C4-2B (cell line): ENCODE measurements at regions not wholly inside any gene's neighbourhood (a gene's known extent, or its start where the extent isn't known, plus 50 kb on each side); places are given as distances from the start of the nearest gene placed in this dataset.

Experiments used
- ZFX ChIP-seq: fragments of 450-650 bp; IDR thresholded peaks from 2 replicates; pipeline ENCODE4 v1.6.1; 2017
- TF ChIP-seq, protein P1 (sequence below): fragments of 450-650 bp; conservative IDR thresholded peaks from 2 replicates; pipeline ENCODE4 v1.5.1; 2017; ENCODE audit warnings: mild to moderate bottlenecking

DNA sequence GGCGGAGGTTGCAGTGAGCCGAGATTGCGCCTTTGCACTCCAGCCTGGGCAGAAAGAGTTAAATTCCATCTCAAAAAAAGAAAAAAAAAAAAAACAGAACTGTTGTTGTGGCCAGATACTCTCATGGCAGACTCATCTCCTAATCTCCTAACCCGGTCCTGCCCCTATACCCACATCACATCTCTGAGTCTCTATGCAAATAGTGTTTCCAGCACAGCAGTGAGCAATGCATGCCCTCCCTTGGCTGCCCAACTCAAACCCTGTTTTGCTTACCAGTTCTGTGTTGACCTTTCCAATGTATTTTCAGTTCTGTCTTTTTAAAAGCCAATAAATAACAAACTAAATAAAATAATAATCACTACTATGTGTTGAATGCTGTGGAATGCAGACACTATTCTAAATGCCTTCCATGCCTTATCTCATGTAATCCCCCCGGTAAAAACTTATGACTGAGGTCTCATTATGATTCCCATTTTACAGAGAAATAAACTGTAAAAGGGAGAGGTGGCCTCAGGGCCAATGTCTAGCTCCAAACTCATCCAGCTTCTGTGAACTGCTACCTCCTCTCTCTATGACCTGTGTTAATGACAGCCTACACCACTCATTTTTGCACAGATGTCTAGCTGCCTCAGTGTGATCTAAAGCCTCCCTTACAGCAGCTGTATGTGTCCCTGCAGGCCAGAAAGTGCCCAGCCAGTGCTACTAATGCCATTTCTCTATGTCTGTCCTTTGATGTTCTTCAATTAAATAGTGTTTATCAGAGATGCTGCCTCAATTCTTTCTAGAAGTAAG, 289.8 kb downstream of the HS3ST3B1 start:
- TF ChIP-seq, protein P1, sequence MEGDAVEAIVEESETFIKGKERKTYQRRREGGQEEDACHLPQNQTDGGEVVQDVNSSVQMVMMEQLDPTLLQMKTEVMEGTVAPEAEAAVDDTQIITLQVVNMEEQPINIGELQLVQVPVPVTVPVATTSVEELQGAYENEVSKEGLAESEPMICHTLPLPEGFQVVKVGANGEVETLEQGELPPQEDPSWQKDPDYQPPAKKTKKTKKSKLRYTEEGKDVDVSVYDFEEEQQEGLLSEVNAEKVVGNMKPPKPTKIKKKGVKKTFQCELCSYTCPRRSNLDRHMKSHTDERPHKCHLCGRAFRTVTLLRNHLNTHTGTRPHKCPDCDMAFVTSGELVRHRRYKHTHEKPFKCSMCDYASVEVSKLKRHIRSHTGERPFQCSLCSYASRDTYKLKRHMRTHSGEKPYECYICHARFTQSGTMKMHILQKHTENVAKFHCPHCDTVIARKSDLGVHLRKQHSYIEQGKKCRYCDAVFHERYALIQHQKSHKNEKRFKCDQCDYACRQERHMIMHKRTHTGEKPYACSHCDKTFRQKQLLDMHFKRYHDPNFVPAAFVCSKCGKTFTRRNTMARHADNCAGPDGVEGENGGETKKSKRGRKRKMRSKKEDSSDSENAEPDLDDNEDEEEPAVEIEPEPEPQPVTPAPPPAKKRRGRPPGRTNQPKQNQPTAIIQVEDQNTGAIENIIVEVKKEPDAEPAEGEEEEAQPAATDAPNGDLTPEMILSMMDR, result no peak
- no peak for TF ChIP-seq ZFX
